NCI-H526 treated with DMSO at 0.1 percent for 48 hours (cell line): ENCODE measurements at regions not wholly inside any gene's neighbourhood (a gene's known extent, or its start where the extent isn't known, plus 50 kb on each side); places are given as distances from the start of the nearest gene placed in this dataset.
"Not testable (repeated sequence)": the region's sequence is repeated elsewhere in the genome, so short reads cannot be mapped to it uniquely, and the experiment has no call there.

Experiments
- DNase-seq: peaks from one replicate; lab custom pipeline; 2025; lab: John Stamatoyannopoulos, UW

DNA sequence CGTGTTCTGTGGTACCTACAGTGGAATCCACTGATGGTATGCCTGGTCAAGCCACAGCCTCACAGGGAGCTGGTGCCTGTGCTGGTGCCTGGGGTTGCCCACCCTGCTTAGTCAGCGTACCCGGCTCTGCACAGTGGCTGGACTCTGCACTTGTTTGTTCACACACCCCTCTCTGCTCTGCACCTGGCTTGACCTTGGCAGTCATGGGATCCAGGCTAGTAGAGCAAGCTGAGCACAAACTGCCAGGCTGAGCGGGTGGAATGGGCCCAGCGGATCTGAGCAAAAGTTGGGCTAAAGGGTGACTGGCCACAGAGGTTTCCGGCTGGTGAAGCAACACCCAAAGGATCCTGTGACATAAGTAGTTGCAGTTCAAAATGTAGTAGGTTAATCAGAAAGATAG, 163.5 kb downstream of the CDH19 start:
- no peak for DNase-seq

DNA sequence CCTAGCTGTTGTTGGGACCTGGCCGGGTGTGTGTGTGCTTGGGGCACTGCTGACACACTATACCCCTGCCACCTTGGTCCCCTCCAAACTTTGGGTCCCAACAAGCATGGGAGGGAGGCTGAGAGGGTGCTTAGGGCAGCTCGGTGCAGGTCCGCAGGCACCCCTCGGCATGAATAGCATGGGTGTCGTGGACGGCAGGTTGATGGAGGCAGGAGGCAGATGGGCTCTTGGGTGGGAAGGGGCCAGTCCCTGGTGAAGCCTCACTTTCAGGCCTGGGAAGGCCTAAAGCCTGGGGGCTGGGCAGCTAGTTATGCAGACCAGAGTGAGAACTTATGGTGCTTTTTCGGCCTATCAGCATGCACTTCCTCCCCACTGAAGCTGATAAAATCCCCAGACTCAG, 164.2 kb downstream of the CDH19 start:
- DNase-seq: no peak

DNA sequence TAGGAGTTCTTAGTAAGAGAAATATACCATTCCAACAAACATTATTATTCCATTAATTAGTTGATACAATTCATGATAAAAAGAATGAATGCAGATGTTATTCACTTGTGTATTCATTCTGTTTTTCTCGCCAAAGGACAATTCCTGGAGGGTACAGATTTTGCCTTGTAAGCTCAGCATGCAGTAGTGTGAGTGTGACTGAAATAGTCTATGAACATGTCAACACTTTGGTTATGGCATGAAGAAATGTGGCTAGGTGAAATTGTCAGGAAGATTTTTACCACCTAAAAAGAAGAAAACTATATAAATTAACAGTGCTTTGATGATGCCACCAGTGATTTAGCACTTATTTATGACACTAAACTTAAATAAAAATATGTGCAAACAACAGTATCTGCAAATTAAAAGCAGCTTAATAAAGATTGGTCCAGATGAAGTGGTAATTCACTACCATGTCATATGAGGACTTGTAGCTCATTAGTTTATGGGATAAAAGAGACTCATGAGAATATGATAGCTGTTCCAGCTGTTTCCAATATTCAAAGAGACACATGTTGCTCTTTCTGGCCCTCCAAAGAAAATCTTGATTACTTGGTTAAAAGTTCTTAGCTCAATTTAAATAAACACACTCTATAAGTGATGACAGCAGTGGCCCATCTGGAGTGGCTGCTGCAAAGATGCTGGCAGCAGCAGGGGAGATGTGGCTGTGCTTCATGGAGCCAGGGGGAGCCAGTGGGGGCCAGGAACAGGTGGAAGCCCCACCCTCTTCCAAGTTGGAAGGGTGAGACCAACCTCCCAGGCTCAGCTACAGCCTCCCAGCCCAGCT, 165.0 kb downstream of the CDH19 start:
- no peak for DNase-seq

DNA sequence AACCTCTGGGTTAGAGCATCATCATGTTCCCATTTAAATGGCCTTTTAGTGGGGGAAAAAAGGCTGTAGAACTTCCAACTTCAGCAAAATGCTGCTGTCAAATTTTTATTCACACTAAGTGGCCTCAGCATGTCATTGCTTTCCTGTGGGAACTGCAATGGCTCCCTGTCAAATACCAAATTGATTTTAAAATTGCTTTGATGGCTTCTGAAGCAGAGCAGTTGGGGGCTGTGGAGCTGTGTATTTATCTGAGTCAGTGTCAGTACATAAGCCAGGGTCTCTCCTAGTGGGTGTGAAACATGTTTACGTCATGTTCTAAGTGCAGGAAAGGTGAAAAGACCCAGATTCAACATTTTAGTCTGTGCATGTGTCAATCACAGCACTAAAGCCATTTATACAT, 171.3 kb downstream of the CDH19 start:
- DNase-seq: no peak

DNA sequence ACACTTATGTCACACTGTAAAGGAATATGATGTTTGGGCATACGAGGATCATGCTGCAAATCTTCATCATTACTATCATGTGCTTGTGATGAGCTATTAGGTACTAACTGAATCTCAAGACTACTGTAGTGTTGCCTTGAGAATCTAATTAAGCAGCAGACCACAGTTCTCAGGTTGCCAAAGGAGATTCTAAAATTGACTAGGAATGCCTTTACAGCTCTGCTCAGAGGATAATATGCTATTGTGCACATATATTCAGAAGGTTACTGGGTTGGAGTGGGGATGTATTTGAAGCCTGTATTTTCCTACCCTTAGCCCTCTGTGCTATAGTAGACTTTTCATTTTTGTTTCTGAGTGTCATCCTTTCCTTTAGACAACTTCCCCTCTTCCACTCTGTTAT, 175.1 kb downstream of the CDH19 start:
- DNase-seq: no peak

DNA sequence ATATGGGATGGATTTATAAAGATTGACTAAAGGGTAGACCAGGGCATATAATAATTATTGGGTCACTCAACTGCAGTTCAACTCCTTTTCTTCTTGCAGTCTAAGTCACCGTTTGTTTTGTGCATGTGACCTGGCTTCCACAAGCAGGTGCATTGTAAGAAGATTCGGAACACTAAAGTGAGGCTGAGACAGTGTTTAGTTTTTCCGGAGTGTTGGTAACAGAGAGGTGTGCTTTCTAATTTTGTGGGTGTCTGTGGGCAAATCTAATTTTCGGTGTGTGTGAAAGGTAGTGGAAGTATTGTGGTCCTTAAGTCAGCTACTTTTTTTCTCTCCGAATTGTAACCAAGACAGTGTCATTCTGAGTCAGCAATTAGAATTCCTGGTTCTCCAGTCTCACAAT, 184.5 kb downstream of the CDH19 start:
- no peak for DNase-seq

DNA sequence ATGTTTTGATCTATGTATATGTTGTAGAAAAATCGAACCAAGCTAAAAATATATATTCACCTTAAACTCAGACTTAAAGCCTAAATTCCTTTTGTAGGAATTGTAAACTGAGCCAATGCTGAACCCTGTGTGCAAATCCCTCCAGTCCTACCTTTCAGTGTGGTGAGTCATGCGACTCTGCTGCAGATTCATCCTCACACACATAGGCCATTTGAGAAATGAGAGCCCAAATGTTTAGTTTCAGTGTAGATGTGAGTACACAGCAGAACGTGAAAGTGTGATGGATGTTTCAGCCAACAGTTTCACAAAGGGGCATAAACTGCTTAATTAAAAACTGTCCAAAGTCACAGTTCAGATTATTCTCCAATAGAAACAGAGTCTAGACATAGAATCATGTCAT, 193.2 kb downstream of the CDH19 start:
- no peak for DNase-seq

DNA sequence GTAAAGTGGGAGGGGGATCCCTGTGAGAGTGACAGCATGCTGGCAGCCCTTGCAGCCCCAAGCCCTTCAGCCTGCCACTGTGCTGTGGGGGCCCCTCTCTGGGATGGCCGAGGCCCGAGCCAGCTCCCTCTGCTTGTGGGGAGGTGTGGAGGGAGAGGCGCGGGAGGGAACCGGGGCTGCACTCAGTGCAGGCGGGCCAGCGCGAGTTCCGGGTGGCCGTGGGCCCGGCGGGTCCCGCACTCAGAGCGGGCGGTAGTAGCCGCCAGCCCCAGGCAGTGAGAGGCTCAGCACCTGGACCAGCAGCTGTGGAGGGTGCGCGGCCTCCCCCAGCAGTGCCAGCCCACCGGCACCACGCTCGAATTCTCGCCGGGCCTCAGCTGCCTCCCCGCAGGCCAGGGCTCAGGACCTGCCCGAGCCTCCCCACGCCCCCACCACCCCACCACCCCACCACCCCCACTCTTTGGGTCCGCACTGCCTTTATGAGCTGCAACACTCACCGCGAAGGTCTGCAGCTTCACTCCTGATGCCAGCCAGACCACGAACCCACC, 208.1 kb downstream of the CDH19 start:
- no peak for DNase-seq

DNA sequence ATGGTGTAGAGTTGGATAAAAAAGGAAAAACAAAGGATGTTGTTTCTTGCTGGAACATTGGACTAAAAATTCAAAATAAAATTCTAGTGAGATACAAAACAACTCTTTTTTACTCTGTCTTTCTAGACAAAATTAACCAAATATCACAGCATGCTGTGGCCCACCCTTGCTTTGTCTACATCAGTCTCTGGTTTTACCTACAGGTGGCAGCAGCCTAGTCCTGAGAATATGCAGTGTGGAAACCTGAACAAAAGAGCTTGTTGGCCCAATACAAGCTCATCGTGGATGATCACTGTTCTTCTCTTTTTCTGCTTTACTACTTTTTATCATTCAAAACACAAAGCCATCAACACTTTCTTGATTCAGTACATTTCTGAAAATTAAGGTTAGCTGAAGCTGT, 210.4 kb downstream of the CDH19 start:
- no peak for DNase-seq

DNA sequence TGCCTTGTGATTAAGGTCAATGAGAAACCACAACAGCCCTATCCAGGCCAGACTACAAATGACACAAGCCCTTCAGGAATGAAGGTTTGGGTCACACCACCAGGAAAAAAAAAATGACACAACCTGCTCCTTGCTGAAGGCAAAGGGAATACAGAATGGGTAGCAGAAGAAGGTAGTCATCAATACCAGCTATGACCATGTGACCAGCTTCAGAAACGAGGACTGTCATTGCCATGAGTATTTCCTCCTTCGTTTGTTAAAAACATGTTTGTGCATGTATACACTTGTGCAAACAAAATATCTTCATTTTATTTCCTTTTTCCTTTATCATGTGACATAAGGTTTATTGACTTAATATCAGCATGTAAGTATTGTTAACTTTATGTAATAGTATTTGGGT, 226.6 kb downstream of the CDH19 start:
- DNase-seq: no peak

DNA sequence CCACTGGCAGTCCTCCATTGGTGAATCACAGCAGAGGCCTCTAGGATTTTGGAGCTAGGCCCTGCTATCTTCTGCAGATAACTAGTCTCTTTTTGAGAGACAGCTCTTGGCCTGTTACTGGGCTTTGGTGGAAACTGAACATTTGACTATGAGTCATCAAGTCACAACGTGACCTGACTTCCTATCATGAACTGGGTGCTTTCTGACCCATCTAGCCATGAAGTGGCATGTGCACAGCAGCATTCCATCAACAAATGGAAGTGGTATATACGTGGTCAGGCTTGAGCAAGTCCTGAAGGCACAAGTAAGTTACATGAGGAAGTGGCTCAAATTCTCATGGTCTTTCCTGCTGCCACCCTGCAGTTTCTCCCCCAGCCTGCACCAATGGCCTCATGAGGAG, 228.5 kb downstream of the CDH19 start:
- DNase-seq: not testable (repeated sequence)

DNA sequence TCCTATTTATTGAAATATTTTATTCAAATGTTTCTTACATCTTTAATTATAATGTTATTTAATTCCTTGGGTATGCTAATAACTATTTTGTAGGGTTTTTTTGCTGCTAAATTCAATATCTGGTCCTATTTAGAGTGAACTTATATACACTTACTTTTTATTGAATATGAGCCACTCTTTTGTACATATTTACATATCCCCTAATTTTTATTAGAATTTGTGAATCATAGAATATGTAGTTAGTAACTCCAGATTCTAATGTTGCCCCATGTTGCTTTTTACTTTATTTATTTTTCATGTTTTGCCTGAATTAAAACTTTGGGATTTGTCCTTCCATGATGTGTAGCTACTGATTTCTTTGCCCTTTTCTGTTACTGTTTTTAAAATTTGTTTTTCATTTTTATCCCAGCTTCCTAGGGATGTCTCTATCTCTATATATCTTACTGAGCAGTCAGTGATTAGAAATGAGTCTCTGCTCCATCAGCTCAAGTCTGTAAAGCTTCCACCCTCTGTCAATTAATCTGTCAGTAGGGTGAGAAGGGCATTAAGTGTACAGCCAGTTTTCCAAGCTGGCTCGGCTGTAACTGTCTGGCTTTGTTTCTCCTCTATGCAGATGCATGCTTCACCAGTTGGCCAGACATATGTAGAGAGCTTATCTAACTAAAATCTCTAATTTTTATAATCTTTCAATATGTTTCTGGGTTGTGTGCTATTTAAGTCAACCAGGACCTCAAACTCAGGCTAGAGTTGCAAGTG, 256.9 kb downstream of the CDH19 start:
- DNase-seq: no peak

DNA sequence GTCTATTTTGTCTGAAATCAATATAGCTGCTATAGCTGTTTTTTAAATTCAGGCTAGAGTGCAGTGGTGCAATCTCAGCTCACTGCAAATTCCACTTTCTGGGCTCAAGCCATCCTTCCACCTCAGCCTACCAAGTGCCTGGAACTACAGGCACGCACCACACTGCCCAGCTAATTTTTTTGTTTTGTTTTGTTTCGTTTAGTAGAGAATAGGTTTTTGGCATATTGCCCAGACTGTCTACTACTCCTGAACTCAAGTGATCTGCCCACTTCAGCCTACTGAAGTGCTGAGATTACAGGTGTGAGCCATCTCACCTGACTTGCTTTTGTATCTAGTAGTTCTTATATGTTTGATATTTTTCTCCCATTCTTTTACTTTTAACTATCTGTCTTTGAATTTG, 259.7 kb downstream of the CDH19 start:
- DNase-seq: no peak

DNA sequence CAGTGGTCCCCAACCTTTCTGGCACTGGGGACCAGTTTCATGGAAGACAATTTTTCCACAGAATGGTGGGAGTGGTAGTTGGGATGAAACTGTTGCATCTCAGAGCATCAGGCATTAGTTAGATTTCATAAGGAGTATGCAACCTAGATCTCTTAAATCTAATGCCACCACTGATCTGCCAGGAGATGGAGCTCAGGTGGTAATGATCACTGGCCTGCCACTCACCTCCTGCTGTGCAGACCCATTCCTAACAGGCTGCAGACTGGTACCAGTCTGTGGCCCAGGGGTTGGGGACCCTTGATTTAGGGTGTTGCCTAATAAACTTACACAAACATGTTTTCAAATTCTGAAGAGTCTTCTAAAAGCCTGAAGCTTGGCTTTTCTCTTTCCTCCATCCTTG, 261.3 kb downstream of the CDH19 start:
- DNase-seq: no peak

DNA sequence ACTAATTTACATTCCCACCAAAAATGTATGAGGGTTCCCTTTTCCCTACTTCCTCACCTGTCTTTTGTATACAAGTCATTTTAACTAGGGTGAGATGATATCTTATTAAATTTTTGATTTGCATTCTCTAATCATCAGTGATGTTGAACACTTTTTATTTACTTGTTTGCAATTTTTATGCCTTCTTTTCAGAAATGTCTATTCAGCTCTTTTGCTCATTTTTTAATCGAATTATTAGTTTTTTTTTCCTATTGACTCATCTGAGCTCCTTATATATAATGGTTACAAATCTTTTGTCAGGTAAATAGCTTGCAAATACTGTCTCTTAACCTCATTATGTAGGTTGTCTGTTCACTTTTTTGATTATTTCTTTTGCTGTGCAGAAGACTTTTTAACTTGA, 269.4 kb downstream of the CDH19 start:
- no peak for DNase-seq

DNA sequence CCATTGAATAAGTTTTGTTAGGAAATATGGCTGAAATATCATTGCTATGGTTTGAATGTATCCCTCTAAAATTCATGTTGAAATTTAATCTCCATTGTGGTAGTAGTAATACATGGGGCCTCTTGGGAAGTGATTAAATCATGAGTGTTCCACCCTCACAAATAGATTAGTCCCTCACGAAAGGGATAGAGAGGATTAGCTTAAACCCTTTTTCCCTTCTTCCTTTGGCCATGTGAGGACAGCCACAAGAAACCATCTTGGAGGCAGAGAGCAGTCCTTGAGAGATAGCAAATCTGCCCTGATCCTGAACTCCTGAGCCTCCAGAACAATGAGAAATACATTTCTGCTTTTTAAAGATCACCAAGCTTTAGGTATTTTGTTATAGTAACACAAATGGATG, 274.2 kb downstream of the CDH19 start:
- DNase-seq: no peak

DNA sequence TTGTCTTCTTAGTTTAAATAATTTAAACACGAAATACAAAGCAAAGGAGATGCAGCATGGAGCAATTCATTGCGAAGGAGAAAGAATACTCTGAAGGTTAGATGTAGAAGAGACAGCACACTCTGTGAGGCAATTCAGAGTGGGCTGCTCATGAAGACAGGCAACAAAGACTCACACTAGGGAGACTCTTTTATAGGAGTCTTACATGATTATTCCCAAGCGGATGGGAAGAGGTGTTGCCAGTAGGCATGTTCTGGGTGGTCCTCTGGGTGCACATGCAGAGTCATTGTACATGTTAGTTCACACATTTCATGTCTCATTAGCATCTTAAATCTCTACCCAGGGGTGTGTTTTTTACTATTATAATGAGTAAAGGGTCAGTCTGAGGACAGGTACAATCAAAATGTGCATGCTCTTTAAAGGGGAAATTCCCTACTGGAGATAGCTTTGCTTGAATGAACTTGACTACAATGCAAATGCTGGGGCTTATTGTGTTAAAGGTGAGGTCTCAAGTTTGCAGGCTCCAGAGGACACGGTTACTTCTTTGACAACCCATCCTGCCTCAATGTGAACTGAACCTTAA, 275.5 kb downstream of the CDH19 start:
- no peak for DNase-seq

DNA sequence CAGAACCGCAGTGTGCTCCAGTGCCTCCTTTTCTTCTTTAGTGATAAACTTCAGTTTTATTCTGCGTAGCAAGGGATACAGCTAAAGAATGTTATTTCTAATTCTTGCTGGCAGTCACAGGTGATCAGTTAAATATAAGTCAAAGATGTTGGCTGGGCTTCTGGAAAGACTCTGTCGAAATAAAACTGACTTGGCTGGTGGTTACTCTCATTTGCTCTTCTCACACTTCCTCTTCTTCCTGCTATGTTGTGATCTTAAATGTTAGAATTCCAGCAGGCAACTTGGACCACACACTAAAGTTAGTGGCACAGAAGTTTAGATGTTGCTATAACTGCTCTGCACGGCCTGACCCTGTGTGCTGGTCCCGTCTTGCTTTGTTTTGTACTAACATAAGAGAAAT, 278.6 kb downstream of the CDH19 start:
- DNase-seq: no peak

DNA sequence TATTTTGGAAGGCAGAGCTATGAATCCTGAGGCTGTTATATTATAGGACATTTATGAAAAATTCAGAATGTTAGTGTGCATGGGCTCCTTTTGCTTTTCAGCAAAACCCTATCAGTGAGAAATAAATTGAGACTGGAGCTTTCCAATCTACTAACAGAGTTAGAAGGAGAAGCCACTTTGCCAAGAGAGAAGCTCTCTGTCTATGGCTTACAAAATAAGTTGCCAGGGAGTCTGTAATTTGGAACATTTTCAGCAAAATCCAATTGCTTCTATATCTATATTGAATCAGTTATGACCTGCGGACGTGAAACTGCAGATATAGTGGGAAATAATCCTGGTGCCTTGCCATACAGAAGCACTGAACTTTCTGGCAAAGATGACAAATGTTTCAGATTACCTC, 279.3 kb downstream of the CDH19 start:
- DNase-seq: no peak

DNA sequence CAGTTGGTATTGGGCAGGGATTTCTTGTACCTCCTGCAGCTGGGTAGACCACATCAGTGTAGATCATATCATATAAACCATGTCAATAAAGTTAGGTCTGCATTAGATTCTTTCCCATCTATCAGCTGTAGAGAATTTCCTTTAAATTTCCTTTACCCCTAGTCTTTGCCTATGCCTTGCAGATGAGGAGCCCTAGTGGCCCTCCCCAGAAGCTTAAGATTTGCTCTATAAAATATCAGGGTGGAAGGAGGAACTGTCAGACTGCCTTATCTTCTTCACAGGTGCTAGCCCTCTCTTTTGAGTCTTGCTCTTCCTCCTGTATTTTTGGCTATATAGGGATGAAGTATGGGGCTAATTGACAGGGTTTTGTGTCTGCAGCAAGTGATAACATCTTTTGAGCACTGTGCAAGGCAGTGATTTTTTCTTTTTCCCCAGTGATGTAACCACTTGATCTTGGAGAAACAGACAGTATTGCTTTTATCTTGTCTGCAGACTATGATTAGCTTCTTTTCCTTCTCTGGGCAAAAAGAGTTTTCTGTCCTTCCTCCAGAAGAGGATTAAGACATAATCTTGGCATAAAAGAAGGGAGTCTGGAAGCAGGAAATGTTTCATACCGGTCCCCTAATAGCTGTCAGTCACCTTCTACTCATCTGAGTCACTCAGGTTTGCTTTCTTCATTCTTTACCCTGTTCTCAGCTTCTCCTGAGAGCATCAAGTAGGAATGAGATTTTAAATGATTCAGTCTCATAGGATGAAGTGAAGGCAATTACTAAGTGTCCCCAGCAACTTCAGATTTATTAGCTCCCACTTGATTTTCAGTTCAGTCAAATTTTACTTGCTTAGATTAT, 286.4 kb downstream of the CDH19 start:
- no peak for DNase-seq

DNA sequence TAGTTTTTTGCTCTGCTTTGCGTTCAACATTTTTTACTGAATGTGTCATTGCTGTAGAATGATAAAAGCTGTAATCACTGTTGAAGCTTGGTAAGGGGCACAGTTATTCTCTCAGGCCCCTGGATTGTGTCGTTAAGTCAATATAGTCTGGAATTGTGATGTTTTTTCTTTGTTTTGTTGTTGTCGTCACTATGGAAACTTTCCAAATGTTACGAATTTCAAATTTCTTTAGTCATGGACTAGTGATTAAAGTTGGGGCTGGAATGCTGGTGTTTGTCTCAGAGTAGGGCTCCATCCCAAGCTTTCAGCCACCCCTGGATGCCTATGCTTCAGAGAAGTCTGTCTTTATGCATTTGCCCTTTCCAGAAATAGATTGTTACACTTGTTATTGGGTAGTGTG, 287.2 kb downstream of the CDH19 start:
- no peak for DNase-seq

DNA sequence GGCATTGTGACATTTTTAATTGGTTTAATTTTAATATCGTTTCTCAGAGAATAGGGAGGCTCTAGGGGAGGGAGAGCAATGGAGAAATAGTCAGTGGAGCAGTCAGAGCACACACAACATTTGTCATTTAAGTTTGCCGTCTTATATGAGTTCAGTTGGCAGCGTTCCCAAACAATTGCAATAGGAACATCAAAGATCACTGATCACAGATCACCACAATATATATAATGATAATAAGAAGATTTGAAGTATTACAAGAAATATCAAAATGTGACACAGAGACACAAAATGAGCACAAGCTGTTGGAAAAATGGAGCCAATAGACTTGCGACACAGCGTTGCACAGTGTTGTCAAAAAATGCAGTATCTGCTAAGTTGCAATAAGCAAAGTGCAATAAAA, 303.7 kb downstream of the CDH19 start:
- DNase-seq: no peak
